HG03103 (cell line): ENCODE measurements at regions not wholly inside any gene's neighbourhood (a gene's known extent, or its start where the extent isn't known, plus 50 kb on each side); places are given as distances from the start of the nearest gene placed in this dataset.

ENCODE experiments used
- ATAC-seq: cut with Tn5 transposase; IDR thresholded peaks from one replicate; pipeline ENCODE4 v1.9.1; 2021; ENCODE audit warnings: low read depth; ENCODE audit not compliant: unreplicated experiment

DNA sequence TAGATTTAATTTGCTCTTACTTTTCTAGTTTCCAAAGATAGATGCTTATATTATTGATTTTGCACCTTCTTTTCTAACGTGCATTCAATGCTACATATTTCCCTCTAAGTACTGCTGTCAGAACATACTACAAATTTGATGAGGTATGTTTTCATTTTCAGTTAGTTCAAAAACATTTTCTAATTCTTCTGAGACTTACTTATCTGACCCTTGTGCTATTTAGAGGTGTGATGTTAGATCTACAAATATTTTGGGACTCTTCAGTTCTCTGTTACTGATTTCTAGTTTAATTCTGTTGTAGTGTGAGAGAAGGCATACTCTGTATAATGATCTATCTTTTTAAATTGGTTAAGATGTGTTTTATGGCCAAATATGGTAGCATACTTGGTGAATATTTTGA, 97.8 kb upstream of the TMEM168 start:
- ATAC-seq, result no peak

DNA sequence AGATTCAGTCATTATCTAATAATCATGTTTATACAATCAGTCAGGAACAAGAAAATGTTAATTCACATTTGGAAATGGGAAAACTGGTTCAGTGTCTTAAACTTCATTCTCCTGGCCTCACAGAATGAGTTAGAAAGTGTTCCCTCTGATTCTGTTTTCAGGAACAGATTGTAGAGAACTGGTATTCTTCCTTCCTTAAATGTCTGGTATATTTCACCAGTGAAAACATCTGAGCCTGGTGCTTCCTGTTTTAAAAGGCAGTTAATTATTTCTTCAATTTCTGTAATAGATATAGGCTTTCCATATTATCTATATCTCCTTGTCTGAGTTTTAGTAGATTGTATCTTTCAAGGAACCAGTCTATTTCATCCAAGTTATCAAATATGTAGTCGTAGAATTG, 97.1 kb upstream of the TMEM168 start:
- no peak for ATAC-seq

DNA sequence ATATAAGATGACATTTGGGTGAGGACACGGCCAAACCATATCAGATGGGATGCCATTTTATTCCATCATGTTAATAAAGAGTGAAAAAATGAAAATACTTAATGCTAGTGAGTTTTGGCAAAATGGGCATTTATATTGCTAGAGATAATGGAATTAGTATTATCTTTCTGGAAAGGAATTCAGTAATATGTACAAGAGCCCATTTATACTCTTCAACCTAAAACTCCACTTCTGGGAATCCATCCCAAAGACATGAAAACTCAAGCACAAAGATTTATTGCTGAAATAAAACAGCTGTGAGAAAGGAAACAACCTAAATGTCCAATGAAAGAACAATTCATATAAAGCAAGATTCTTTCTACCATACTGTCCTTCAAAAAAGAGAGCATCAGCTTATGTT, 96.0 kb upstream of the TMEM168 start:
- no peak for ATAC-seq

DNA sequence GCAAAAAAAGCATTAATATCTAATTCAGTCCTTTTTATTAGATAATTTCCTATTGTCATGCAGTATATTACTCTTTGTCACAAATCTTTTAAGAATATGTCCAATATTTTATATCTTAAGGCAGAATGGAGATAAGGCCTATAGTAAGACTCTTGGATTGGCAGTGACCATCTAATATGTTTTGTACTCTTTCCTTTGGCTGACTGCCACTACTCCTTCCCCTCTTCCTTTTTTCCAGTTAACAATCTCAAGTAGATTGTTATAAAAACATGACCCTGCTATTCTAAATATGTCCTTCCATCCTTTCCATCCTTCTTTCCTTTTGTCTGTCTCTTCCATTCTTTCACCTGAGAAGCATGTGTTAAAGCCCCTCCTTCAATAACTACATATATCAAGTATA, 92.8 kb upstream of the TMEM168 start:
- no peak for ATAC-seq

DNA sequence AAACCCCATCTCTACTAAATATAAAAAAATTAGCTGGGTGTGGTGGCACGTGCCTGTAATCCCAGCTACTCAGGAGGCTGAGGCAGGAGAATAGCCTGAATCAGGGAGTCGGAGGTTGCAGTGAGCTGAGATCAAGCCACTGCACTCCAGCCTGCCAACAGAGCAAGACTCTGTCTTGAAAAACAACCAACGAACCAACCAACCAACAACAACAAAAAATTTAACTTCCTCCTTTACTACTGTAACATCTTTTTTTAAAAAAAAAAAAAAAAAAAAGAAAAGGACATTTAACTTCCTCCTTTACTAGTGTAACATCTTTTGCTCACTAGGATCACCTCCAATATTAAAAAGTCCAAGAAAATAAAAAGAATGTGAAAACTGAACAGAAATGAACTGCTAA, 92.3 kb upstream of the TMEM168 start:
- ATAC-seq, result no peak

DNA sequence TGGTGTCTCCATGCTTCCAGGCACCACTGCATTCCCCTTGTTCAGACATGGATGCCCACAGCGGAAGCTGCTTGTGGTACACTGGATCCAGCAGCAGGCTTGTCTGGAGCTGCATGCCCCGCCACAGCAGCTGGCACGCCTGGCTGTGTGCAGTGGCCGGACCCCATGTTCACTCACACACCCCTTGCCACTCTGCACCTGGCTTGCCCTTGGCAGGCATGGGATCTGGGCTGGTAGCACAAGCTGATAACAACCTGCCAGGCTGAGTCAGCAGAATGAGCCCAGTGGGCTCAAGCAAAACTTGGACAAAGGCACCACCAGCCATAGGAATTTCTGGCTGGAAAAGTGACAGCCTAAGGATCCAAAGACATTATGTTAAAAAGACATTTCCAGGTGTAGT, 91.8 kb upstream of the TMEM168 start:
- ATAC-seq, result no peak

DNA sequence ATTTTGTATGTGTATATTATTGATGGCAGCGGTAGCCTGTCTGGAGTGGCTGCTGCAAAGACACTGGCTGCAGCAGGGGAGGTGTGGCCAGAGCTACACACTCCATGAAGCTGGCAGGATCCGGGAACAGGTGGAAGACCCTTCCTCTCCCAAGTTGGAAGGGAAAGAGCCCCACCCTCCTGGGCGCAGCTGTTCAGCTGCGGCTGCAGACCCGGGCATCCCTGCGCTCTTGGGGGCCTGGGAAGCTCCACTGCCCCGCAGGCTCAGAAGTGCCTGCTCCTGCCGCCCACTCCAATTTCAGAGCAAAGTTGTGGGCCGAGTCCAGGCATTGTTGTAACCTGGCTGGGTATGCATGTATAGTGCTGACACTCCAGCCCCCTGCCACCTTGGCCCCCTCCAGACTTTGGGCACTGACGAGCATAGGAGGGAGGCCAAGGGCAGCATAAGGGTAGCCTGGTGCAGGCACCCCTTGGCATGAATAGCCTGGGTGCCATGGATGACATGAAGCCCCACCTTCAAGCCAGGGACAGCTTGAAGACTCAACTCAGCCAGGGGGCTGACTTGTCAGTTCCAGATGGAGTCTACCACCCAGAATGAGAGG, 90.7 kb upstream of the TMEM168 start:
- ATAC-seq, result no peak

DNA sequence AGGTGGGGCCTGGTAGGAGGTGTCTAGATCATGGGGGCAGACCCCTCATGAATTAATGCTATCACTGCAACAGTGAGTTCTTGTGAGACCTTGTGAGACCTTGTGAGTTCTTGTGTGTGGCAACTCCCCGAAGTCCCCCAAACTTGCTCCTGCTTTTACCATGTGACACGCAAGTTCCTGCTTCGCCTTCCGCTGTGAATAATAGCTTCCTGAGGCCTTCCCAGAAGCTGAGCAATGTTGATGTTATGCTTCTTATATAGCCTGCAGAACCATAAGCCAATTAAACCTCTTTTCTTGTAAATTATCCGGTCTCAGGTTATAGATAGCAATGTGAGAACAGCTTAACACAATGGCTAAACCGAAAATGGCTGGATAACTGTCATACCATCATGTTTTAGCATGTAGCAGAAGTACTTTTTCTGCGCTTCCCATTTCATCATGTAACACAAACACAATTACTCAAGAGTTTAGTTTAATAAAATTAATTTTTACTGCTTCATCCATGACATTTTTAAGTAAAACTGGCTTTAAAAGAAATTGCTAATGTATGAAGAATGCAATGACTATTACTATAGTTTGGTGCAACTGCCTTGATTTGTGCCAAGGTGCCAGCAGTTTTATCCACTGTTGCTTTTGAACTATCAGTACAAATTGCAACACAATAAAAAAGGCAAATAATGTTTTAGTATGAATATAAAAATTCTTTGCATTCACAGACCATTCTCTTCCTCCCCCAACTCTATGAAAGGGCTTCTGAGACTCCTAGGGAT, 87.7 kb upstream of the TMEM168 start:
- no peak for ATAC-seq

DNA sequence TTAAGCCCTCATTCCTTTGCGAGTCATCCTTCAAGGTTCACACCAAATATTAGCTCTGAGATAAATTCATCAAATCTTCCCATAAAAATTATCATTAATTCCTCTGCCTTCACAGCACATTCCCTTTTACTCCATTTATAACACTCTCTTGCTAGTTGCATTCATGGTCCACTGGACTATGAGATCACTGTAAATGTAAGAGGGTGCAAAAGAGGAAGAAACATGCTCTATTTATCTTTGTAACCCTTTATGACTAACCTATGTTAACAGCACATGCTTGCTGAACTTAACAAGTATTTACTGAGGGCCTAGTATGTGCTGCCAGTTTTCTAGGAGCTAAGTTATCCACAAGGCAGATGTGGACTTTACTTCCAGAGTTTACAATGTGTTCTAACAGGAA, 86.7 kb upstream of the TMEM168 start:
- no peak for ATAC-seq

DNA sequence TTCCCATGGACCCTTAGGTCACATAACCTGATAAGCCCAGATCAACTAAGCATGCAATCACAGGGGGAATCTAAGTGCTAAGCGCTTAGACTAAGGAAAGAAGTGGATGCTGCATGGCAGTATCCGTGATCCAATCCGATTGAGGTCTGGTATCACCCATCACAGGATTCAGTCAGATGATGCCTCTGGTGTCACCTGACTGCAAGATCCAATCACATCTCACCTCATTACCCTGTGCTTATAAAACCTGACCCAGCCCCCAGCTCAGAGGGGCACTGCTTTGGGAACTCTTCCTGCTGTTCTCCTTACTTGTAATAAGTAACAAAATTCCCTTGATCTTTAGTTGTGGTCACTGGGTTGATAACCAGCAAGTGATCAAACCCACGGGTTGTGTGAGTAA, 84.7 kb upstream of the TMEM168 start:
- no peak for ATAC-seq

DNA sequence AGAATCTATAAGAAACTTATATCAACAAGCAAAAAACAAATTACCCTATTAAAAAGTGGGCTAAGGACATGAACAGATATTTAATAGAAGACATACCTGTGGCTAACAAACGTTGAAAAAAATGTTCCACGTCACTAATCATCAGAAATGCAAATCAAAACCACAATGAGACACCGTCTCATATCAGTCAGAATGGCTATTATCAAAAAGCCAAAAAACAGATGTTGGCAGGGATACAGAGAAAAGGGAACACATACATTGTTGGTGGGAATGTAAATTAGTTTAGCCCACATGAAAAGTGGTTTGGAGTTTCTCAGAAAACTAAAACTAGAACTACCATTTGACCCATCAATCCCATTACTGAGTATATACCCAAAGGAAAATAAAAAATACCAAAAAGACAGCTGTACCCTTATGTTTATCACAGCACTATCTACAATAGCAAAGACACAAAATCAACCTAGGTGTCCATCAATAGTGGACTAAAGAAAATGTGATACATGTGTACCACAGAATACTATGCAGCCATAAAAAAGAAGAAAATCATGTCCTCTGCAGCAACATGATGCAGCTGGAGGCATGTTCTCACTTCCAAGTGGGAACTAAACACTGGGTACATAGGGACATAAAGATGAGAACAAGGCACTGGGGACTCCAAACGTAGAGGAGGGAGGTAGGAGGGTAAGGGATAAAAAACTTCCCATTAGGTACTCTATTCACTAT, 83.8 kb upstream of the TMEM168 start:
- ATAC-seq, result peak; percentile 40

DNA sequence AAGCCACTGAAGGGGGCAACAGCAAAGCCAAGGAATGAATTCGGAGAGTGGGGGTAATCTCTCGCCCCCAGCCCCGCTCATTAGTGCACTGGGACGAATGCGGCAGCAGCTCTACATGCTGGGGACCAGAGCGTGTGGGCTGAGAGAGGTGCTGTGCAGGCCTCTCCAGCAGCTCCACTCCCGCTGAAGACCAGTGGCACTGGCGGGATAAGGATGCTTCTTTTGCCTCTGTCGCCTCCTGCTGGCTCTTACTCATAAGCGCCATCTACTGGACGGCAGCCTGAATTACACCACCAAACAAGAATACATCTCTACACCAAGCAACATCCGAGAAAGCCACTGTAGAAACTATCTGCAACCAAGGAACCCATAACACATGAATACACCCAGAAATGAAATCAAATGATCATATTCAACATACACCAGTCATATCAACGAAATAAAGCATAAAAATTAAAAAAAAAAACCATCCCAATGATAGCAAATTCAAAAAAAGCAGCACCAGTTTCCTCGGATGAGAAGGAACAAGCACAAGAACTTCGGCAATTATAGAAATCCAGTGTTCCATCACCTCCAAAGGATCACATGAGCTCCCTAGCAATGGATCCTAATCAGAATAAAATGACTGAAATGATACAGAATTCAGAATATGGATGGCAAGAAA, 79.0 kb upstream of the TMEM168 start:
- peak; percentile 37 for ATAC-seq

DNA sequence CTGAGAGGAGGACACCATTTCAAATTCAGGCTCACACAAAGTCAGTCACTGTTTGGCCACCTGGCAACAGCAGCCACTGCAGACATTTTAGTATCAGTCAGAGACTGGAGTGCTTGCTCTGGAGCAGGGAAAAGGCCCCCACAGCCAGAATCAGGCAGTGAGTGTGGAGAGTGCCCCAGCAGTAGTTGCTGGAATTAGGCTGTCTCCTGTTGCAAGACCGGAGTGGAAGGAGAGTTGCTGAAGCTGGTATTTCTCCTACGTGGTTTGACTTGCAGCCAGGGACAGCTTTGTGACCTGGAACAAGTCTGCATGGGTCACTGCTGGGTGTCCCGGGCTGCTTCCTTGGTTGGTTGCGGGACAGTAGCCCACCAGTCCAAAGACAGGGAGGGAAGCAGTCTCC, 78.4 kb upstream of the TMEM168 start:
- ATAC-seq, result no peak

DNA sequence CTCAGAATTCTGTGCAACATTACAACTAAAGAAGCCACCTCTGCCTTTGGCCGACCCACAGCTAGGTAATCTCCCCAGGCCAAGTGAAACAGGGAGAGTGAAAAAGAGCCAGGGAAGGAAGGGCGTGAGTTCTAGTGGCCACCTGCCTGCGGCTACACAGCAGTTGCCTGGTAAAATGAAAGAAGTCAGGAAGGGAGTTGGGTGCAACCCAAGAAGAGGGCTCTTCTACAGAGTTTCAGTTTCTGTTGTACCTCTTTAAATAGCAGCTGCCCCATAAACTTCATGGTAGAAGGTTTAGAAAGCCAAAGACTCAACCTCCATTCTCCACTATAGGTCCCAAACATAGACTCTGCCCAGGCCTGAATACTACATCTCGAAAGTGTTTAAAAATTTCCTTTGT, 76.2 kb upstream of the TMEM168 start:
- ATAC-seq, result peak; percentile 97

DNA sequence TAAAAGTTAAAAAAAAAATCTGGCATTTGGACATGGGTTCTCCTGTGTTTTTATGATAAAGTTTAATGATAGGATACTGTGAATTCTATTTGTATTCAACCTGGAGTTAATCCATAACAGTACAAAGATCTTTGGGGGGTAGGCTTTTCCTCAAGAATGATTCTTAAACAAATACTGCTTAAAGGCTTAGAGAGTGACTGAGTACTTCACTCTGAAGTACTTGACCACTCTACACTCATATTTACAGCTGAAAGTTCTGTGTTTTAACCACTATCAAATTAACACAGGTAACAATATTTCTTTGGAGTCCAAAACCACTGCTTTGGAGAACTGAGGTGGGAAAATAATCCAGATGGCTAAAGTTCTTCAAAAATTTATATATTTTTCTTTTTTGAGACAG, 74.2 kb upstream of the TMEM168 start:
- no peak for ATAC-seq

DNA sequence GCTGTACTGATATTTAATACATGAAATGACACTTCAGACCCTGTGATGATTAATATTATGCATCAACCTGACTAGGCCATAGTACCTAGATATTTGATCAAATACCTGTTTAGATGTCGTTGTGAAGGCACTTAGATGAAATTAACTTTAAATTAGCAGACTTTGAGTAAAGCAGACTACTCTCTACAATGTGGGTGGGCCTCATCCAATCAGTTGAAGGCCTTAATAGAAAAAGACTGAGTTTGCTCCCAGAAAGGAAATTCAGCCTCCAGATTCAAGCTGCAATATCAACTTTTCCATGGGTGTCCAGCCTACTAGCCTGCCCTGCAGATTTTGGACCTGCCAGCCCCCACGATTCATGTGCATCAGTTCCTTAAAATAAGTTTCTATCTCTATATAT, 68.6 kb upstream of the TMEM168 start:
- ATAC-seq, result no peak

DNA sequence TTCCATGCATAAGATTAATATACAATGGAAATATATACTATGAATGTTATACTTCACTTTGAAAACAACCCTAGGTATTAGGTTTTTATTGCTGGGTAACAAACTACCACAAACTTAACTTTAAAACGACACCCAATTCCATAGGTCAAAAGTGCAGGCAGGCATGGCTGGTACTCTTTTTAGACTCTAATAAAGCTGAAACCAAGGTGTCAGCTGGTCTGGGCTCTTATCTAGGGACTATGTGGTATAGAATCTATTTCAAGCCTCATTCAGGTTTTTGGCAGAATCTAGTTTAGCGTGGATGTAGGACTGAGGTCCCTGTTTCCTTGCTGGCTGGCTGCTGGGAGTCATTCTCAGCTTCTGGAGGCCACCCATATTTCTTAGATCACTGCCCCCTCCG, 65.0 kb upstream of the TMEM168 start:
- no peak for ATAC-seq

DNA sequence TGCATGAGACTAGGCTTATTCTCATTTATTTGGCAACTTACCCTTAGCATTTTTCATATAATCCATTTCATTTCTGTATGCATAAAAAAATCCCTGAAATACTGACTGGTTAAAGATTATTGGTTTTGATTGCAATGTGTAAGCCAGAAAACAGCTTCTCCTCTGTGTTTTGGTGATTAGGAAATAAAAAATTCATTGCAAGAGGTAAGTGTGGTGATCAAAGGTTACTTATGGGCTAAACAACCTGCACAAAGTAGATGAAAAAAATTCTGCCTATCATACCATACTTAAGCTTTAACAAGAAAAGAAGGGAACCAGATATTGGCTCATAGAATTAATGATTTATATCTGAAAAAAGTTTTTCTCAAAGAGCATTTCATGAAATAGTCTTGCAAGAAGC, 64.0 kb upstream of the TMEM168 start:
- ATAC-seq, result no peak

DNA sequence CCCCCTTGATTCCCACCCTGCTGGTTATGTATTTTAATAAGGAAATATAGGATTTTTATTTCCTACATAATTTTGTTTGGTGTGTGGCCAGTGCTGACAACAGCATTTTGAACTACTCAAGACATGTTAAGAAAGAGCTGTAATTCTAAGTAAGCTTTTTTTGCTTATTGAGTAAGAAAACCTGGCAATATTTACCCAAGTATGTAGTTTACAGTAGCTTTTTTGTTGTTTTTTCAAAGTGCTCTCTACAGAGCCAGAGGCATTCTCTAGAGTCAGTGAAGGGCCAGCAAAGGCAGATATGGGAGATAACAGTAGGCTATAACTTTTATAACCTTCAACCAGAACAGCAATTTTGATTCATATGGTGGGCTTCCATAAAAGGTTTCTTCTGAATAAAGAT, 63.2 kb upstream of the TMEM168 start:
- ATAC-seq, result no peak

DNA sequence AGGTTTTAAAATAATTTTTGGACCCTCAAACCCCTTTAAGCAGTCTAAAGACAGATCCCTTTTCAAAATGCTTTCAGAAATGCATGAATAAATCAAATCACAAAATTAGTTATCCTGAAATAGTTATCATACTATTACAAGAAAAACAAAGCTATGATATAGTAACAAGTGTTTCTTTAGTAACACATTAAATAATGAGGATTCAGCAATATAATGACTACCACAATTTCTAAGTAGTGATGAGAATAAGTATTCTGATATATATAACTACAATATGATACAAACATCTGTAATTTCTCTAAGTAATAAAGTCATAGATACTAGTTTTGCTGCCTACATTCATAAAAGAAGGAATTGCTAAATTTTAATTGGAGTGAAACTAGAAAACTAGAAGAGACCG, 53.0 kb upstream of the TMEM168 start:
- ATAC-seq, result no peak
